GM23338 (cell line): ENCODE measurements at regions not wholly inside any gene's neighbourhood (a gene's known extent, or its start where the extent isn't known, plus 50 kb on each side); places are given as distances from the start of the nearest gene placed in this dataset. TPM values are rescaled to one million over a fixed set of nuclear protein-coding genes. Genes with fewer than 3 reads are reported as not detected.

Experiments used
- ATAC-seq: fragments of 200-7000 bp; cut with Tn5 transposase; 3 replicates; pipeline ENCODE4 v1.9.1; 2020
- DNase-seq: peaks from one replicate; pipeline ENCODE4 v3.0.0-alpha.2; 2015; ENCODE audit warnings: low spot score
- H2AFZ ChIP-seq: fragments of 200-600 bp; sonication (generic); 2 replicates; pipeline ENCODE4 v1.8.0; 2016; ENCODE audit warnings: antibody characterized with exemption, mild to moderate bottlenecking, moderate library complexity
- H3F3A ChIP-seq: fragments of 200-600 bp; sonication (generic); replicated peaks from 2 replicates; pipeline ENCODE4 v1.8.0; 2017; ENCODE audit warnings: antibody characterized with exemption, mixed run types, low read depth
- H3K27ac ChIP-seq: fragments of 200-600 bp; sonication (generic); 2 replicates; pipeline ENCODE4 v1.6.1; 2016; ENCODE audit warnings: low read depth
- H3K27me3 ChIP-seq: fragments of 200-600 bp; sonication (generic); 2 replicates; pipeline ENCODE4 v1.8.0; 2016; ENCODE audit warnings: mild to moderate bottlenecking, mixed run types, moderate library complexity; ENCODE audit not compliant: insufficient read depth
- H3K36me3 ChIP-seq: fragments of 200-600 bp; sonication (generic); 2 replicates; pipeline ENCODE4 v1.8.0; 2016; ENCODE audit warnings: mild to moderate bottlenecking; ENCODE audit not compliant: insufficient read depth
- H3K4me1 ChIP-seq: fragments of 200-600 bp; sonication (generic); 2 replicates; pipeline ENCODE4 v1.8.0; 2016; ENCODE audit warnings: mild to moderate bottlenecking, moderate library complexity; ENCODE audit not compliant: insufficient read depth
- H3K4me2 ChIP-seq: fragments of 200-600 bp; sonication (generic); 2 replicates; pipeline ENCODE4 v1.7.1; 2017; ENCODE audit warnings: mixed run types
- H3K4me3 ChIP-seq: fragments of 200-600 bp; sonication (generic); 2 replicates; pipeline ENCODE4 v1.6.1; 2016; ENCODE audit warnings: mixed run types
- H3K79me2 ChIP-seq: fragments of 200-600 bp; sonication (generic); replicated peaks from 2 replicates; pipeline ENCODE4 v1.8.0; 2017; ENCODE audit warnings: mild to moderate bottlenecking; ENCODE audit not compliant: insufficient read depth
- H3K9me2 ChIP-seq: fragments of 200-600 bp; sonication (generic); 2 replicates; pipeline ENCODE4 v1.8.0; 2017; ENCODE audit not compliant: insufficient read depth
- H4K20me1 ChIP-seq: fragments of 200-600 bp; sonication (generic); replicated peaks from 2 replicates; pipeline ENCODE4 v1.8.0; 2017; ENCODE audit warnings: mild to moderate bottlenecking; ENCODE audit not compliant: insufficient read depth
- H3K27ac Mint-ChIP-seq: 2 replicates; pipeline ENCODE4 v1.8.0; 2020; ENCODE audit warnings: inconsistent platforms, mild to moderate bottlenecking, moderate library complexity, mixed read lengths
- H3K27me3 Mint-ChIP-seq: 3 replicates; pipeline ENCODE4 v1.8.0; 2022; ENCODE audit warnings: low read depth, mild to moderate bottlenecking, moderate library complexity, mixed read lengths, inconsistent platforms; ENCODE audit not compliant: insufficient read depth, poor library complexity
- H3K36me3 Mint-ChIP-seq: 3 replicates; pipeline ENCODE4 v1.8.0; 2021; ENCODE audit warnings: low read depth, mild to moderate bottlenecking, inconsistent platforms, moderate library complexity, mixed read lengths
- H3K4me1 Mint-ChIP-seq: 3 replicates; pipeline ENCODE4 v1.8.0; 2020; ENCODE audit warnings: mild to moderate bottlenecking, inconsistent platforms, mixed read lengths
- H3K4me3 Mint-ChIP-seq: 3 replicates; pipeline ENCODE4 v1.8.0; 2021; ENCODE audit warnings: moderate library complexity, mild to moderate bottlenecking, inconsistent platforms, mixed read lengths
- H3K9me3 Mint-ChIP-seq: 3 replicates; pipeline ENCODE4 v1.8.0; 2020; ENCODE audit warnings: moderate library complexity, mild to moderate bottlenecking, inconsistent platforms, mixed read lengths
- ZNF331 ChIP-seq: fragments of 250-450 bp; sonication (Bioruptor Pico); IDR thresholded peaks from 2 replicates; pipeline ENCODE4 v1.5.0; 2020; ENCODE audit warnings: low read depth, mild to moderate bottlenecking, moderate library complexity
- microRNA counts: library from miRNA; unstranded; fragments of <30 nt; microRNA quantifications from one replicate; lab custom pipeline; 2017
- microRNA-seq: library from miRNA; unstranded; fragments of <30 nt; microRNA quantifications from one replicate; pipeline ENCODE4, GENCODE V29; 2017
- small RNA-seq: library from RNA; depleted of rRNA; stranded (forward); fragments of <200 nt; gene quantifications from one replicate; pipeline ENCODE3, GENCODE V24; 2014; ENCODE audit warnings: low replicate concordance
- TF ChIP-seq, protein P1 (sequence below), 2 experiments: fragments of 200-600 bp in 1 of 2; sonication (generic) in 1 of 2; conservative IDR thresholded peaks; 2 replicates each; pipeline versions ENCODE4 v1.5.1 to v1.6.1; 2016 to 2017; ENCODE audit warnings: antibody characterized with exemption in 2 of 2, low read depth in 2 of 2, mild to moderate bottlenecking in 2 of 2, moderate library complexity in 1 of 2

DNA sequence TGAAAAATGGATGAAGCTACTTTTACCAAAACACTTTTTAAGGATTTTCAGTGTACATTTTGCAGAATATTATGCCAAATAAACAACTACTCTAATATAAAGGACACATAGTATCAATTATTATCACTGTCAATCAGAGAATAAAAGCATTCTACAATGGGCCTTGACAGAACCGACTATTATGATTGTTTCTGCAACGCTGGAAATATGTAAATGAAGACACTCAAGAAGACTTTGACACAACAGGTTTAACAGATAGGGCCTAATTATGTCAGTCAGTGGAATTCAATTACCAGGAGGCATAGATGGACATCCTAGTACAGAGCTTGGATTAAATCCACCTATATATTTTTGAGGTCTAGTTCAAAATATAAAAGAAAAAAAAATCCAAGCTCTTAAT lies 58.7 kb upstream of the SOX5 start:
- Mint-ChIP-seq H3K4me1 (no peaks in the 10 kb centered on the region), H3K4me3 (no peak overlapping the region)
- no peaks in the 10 kb centered on the region for H4K20me1 ChIP-seq

More for the DNA sequence above, 58.7 kb upstream of the SOX5 start:
- no peak for DNase-seq
- Histone ChIP-seq H3K4me1 (no peaks in the 10 kb centered on the region), H3K4me2 (no peak overlapping the region), H3K27ac (no peak overlapping the region), H3K79me2 (no peaks in the 10 kb centered on the region), H2AFZ (no peak overlapping the region), H3K36me3 (no peaks in the 10 kb centered on the region), H3K9me2 (peaks cover 4% of the 10 kb centered on the region; the same call in 1 of the 2 replicates), H3K4me3 (no peak overlapping the region), H3F3A (no peaks in the 10 kb centered on the region), H3K27me3 (peaks cover 4% of the 10 kb centered on the region)
- no peak overlapping the region for H3K27ac Mint-ChIP-seq
- H3K27me3 Mint-ChIP-seq, result peaks cover 6% of the 10 kb centered on the region
- no peak for TF ChIP-seq ZNF331 (CRISPR knock-in tag)
- TF ChIP-seq, protein P1, sequence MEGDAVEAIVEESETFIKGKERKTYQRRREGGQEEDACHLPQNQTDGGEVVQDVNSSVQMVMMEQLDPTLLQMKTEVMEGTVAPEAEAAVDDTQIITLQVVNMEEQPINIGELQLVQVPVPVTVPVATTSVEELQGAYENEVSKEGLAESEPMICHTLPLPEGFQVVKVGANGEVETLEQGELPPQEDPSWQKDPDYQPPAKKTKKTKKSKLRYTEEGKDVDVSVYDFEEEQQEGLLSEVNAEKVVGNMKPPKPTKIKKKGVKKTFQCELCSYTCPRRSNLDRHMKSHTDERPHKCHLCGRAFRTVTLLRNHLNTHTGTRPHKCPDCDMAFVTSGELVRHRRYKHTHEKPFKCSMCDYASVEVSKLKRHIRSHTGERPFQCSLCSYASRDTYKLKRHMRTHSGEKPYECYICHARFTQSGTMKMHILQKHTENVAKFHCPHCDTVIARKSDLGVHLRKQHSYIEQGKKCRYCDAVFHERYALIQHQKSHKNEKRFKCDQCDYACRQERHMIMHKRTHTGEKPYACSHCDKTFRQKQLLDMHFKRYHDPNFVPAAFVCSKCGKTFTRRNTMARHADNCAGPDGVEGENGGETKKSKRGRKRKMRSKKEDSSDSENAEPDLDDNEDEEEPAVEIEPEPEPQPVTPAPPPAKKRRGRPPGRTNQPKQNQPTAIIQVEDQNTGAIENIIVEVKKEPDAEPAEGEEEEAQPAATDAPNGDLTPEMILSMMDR (conservative IDR thresholded peaks at IDR 0.05; ENCODE audit: low read depth in 2 of 2), result no peak
- no peak for ATAC-seq
- H3K36me3 Mint-ChIP-seq, result no peaks in the 10 kb centered on the region
- H3K9me3 Mint-ChIP-seq, result no peaks in the 10 kb centered on the region

MicroRNAs encoded in the stretch of these regions (microRNA counts, 767-probe panel; counts per million panel counts)
- not detected for microRNA hsa-miR-920 (lab: Ali Mortazavi, UCI)

Small RNAs in the stretch of these regions (microRNA-seq; reads per million reads assigned to microRNA genes)
- not detected for gene MIR920

Small RNAs in the stretch of these regions (small RNA-seq; reads per million reads assigned to genes)
- gene MIR920, result not detected
- gene RN7SL38P, result 1.7 reads per million, percentile 78 among the genes with 10 or more reads in this experiment
